ENCODE measurements at regions not wholly inside any gene's neighbourhood (a gene's known extent, or its start where the extent isn't known, plus 50 kb on each side); places are given as distances from the start of the nearest gene placed in this dataset.

DNA sequence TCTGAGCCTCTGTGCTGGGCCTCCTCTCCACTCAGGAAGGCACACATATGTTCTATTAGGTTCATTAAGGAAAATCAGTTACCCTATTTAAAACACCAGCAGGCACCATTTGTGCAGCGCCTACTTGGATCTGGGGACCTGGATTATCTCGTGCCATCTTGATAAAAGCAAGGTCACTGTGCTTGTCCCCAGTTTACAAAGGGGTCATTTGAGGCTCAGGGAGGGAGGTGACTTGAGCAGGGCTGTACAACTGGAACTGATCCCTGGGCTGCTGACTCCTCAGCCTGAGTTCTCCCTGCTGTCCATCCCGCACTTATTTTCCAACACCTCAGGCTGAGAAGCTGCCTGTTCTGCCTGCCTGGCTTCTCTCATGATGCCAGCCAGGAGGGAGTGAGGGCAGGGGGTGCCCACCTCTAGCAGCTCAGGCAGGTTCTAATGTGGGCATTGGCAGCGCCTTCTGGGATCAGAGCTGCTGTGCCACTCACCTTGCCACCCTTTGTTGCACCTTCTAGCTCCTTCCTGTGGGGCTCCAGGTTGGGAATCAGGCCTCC is 120.3 kb downstream of the GLI2 start:
- Mint-ChIP-seq H3K4me1 (peaks cover 58% of the 10 kb centered on the region), H3K4me3 (no peak overlapping the region), H3K27ac (0 out of 2 replicates have a peak overlapping the region, but pooled peaks have one; percentile 72), H3K36me3 (no peaks in the 10 kb centered on the region), H3K9me3 (no peaks in the 10 kb centered on the region), H3K27me3 (ENCODE audit: low read depth) (no peaks in the 10 kb centered on the region)
- DNase-seq (ENCODE audit: low spot score) (no peak), ATAC-seq (no peak)
- TF ChIP-seq FOXK1 (CRISPR knock-in tag; IDR thresholded peaks at IDR 0.05), result no peak
- no peak for TF ChIP-seq RELA (CRISPR knock-in tag; IDR thresholded peaks at IDR 0.05; ENCODE audit: borderline replicate concordance)
- no peak for TF ChIP-seq KAT7 (CRISPR knock-in tag; IDR thresholded peaks at IDR 0.05; ENCODE audit: borderline replicate concordance)
- TF ChIP-seq NR3C1 (CRISPR knock-in tag; conservative IDR thresholded peaks at IDR 0.05; ENCODE audit: low read depth), result no peak
- TF ChIP-seq CREB1 (CRISPR knock-in tag; IDR thresholded peaks at IDR 0.05), result no peak
- TF ChIP-seq, protein P1, sequence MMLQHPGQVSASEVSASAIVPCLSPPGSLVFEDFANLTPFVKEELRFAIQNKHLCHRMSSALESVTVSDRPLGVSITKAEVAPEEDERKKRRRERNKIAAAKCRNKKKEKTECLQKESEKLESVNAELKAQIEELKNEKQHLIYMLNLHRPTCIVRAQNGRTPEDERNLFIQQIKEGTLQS (CRISPR knock-in tag; conservative IDR thresholded peaks at IDR 0.05), result no peak
- no peak for TF ChIP-seq SMAD4 (CRISPR knock-in tag; IDR thresholded peaks at IDR 0.05)
- TF ChIP-seq GABPB1 (CRISPR knock-in tag; IDR thresholded peaks at IDR 0.05), result no peak
- no peak for TF ChIP-seq MYBL2 (CRISPR knock-in tag; IDR thresholded peaks at IDR 0.05)
- CTCF ChIA-PET, result interaction anchor here (1.3 to 1.7 kb wide), 2 partner anchors 23 to 160 kb away, joined by 4 to 6 read pairs; no protein-coding TSS in a partner anchor
- POLR2A ChIA-PET, result no interaction called here

DNA sequence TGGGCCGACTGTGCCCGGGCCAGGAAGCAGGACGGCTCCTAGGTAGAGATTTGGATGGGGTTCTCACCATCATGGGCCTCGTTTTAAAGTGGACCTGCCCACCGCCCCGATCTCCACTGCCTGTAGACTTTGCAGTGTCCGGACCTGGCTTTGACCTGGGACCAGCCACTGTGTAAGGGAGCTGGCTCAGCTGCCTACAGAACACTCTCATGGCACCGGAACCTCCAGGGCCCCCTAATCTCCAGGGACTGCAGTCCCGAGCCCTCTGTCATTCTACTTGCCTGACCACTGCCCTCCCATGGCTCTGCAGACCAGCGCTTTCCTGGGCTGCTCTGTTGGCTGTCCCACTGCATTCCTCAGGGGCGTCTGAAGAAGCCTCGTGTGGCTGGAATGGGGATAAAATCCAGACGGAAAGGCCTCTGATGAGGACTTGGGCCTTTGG is 120.8 kb downstream of the GLI2 start:
- peak; percentile 78 for ATAC-seq

DNA sequence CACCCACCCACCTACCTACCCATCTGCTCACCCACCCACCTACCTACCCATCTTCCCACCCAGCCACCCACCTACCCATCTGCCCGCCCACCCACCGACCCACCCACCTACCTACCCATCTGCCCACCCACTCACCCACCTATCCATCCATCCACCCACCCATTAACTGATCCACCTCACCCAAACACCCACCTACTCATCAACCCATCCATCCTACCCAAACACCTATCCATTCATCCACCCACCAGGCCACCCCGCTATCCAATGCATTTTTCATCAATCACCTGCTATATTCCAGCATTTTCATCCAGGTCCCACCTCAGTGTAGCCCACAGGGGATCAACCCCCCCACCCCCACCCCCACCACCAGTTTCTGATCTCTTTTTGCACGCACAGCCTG is 121.8 kb downstream of the GLI2 start:
- no peak for DNase-seq (ENCODE audit: low spot score)
- no peak overlapping the region for H3K4me3 Mint-ChIP-seq
- peaks cover 73% of the 10 kb centered on the region for H3K4me1 Mint-ChIP-seq
- H3K36me3 Mint-ChIP-seq, result no peaks in the 10 kb centered on the region
- POLR2A ChIA-PET, result no interaction called here
- CTCF ChIA-PET, result interaction anchor here (0.6 to 1.8 kb wide), 5 partner anchors 14 to 213 kb away, joined by 3 to 6 read pairs (median 4); no protein-coding TSS in a partner anchor
- H3K27me3 Mint-ChIP-seq (ENCODE audit: low read depth), result no peaks in the 10 kb centered on the region
- H3K27ac Mint-ChIP-seq, result no peak overlapping the region
- ATAC-seq, result no peak
- no peaks in the 10 kb centered on the region for H3K9me3 Mint-ChIP-seq
- no peak for TF ChIP-seq RORB (CRISPR knock-in tag; IDR thresholded peaks at IDR 0.05)
- TF ChIP-seq, protein P2, sequence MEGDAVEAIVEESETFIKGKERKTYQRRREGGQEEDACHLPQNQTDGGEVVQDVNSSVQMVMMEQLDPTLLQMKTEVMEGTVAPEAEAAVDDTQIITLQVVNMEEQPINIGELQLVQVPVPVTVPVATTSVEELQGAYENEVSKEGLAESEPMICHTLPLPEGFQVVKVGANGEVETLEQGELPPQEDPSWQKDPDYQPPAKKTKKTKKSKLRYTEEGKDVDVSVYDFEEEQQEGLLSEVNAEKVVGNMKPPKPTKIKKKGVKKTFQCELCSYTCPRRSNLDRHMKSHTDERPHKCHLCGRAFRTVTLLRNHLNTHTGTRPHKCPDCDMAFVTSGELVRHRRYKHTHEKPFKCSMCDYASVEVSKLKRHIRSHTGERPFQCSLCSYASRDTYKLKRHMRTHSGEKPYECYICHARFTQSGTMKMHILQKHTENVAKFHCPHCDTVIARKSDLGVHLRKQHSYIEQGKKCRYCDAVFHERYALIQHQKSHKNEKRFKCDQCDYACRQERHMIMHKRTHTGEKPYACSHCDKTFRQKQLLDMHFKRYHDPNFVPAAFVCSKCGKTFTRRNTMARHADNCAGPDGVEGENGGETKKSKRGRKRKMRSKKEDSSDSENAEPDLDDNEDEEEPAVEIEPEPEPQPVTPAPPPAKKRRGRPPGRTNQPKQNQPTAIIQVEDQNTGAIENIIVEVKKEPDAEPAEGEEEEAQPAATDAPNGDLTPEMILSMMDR (IDR thresholded peaks at IDR 0.05), result no peak
- TF ChIP-seq, protein P1 (CRISPR knock-in tag; conservative IDR thresholded peaks at IDR 0.05), result no peak
- TF ChIP-seq NR1H2 (CRISPR knock-in tag; IDR thresholded peaks at IDR 0.05), result no peak
- TF ChIP-seq, protein P3, sequence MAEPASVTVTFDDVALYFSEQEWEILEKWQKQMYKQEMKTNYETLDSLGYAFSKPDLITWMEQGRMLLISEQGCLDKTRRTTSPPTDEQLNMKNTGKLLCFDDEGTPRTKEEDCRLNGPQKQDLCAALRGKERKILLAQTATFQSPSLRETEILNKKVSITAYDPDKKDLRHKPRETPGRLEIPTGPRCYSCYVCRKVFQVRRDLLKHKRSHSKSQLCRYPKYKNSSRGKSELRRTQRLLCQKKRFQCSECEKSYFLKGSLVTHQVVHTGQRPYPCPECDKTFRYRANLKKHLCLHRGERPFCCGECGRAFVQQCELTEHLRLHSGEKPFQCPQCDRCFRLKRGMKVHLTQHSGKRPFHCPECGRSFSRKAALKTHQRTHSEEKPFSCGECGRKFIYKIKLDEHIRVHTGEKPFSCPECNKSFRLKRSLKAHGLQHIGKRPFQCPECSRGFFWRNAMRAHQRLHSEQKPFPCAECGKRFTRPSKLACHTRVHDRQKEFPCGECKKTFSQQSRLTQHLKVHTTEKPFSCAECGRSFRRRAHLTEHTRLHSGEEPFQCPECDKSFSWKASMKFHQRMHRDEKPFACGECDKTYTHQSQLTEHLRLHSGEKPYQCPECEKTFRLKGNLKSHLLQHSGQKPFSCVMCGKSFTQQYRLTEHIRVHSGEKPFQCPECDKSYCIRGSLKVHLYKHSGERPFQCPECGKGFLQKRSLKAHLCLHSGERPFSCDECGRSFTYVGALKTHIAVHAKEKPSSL (CRISPR knock-in tag; conservative IDR thresholded peaks at IDR 0.05), result no peak
- TF ChIP-seq NR2C2 (CRISPR knock-in tag; IDR thresholded peaks at IDR 0.05), result no peak
- TF ChIP-seq SP1 (CRISPR knock-in tag; conservative IDR thresholded peaks at IDR 0.05), result no peak
- TF ChIP-seq, protein P4, sequence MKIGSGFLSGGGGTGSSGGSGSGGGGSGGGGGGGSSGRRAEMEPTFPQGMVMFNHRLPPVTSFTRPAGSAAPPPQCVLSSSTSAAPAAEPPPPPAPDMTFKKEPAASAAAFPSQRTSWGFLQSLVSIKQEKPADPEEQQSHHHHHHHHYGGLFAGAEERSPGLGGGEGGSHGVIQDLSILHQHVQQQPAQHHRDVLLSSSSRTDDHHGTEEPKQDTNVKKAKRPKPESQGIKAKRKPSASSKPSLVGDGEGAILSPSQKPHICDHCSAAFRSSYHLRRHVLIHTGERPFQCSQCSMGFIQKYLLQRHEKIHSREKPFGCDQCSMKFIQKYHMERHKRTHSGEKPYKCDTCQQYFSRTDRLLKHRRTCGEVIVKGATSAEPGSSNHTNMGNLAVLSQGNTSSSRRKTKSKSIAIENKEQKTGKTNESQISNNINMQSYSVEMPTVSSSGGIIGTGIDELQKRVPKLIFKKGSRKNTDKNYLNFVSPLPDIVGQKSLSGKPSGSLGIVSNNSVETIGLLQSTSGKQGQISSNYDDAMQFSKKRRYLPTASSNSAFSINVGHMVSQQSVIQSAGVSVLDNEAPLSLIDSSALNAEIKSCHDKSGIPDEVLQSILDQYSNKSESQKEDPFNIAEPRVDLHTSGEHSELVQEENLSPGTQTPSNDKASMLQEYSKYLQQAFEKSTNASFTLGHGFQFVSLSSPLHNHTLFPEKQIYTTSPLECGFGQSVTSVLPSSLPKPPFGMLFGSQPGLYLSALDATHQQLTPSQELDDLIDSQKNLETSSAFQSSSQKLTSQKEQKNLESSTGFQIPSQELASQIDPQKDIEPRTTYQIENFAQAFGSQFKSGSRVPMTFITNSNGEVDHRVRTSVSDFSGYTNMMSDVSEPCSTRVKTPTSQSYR (CRISPR knock-in tag; IDR thresholded peaks at IDR 0.05), result no peak
- TF ChIP-seq ATF1 (CRISPR knock-in tag; IDR thresholded peaks at IDR 0.05), result no peak
- no peak for TF ChIP-seq ZNF396 (CRISPR knock-in tag; IDR thresholded peaks at IDR 0.05; ENCODE audit: borderline replicate concordance)
- TF ChIP-seq, protein P5, sequence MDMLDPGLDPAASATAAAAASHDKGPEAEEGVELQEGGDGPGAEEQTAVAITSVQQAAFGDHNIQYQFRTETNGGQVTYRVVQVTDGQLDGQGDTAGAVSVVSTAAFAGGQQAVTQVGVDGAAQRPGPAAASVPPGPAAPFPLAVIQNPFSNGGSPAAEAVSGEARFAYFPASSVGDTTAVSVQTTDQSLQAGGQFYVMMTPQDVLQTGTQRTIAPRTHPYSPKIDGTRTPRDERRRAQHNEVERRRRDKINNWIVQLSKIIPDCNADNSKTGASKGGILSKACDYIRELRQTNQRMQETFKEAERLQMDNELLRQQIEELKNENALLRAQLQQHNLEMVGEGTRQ (CRISPR knock-in tag; IDR thresholded peaks at IDR 0.05), result no peak
- TF ChIP-seq FOXP1 (CRISPR knock-in tag; IDR thresholded peaks at IDR 0.05; ENCODE audit: borderline replicate concordance), result no peak

More for the DNA sequence above, 120.8 kb downstream of the GLI2 start:
- ChIA-PET POLR2A (no interaction called here), CTCF (interaction anchor here (1.3 to 1.7 kb wide), 3 partner anchors 24 to 161 kb away, joined by 4 to 6 read pairs (median 4); no protein-coding TSS in a partner anchor)
- DNase-seq (ENCODE audit: low spot score), result peak; percentile 58
- H3K4me1 Mint-ChIP-seq, result peaks cover 64% of the 10 kb centered on the region
- H3K27ac Mint-ChIP-seq, result 0 out of 2 replicates have a peak overlapping the region, but pooled peaks have one; percentile 74
- H3K27me3 Mint-ChIP-seq (ENCODE audit: low read depth), result no peaks in the 10 kb centered on the region
- H3K36me3 Mint-ChIP-seq, result no peaks in the 10 kb centered on the region
- H3K9me3 Mint-ChIP-seq, result no peaks in the 10 kb centered on the region
- H3K4me3 Mint-ChIP-seq, result no peak overlapping the region
- TF ChIP-seq ZNF138 (CRISPR knock-in tag; conservative IDR thresholded peaks at IDR 0.05) (no peak), NFE2L1 (CRISPR knock-in tag; IDR thresholded peaks at IDR 0.05) (no peak), NFATC4 (CRISPR knock-in tag; IDR thresholded peaks at IDR 0.05) (no peak), ZNF232 (CRISPR knock-in tag; IDR thresholded peaks at IDR 0.05) (no peak), FOXK1 (CRISPR knock-in tag; IDR thresholded peaks at IDR 0.05) (no peak)
